Nephron (organoid): ENCODE measurements at regions not wholly inside any gene's neighbourhood (a gene's known extent, or its start where the extent isn't known, plus 50 kb on each side); places are given as distances from the start of the nearest gene placed in this dataset.
A peak's percentile ranks its signal among the peaks of the same experiment; 100 is the strongest.
"Not testable (repeated sequence)": the region's sequence is repeated elsewhere in the genome, so short reads cannot be mapped to it uniquely, and the experiment has no call there.

Source experiments
- H3K27ac Mint-ChIP-seq, 3 experiments: 2 replicates each; pipeline ENCODE4 v1.8.0; 2020; ENCODE audit warnings: mixed read lengths in 3 of 3, mild to moderate bottlenecking in 2 of 3, moderate library complexity in 1 of 3
- H3K27me3 Mint-ChIP-seq: 2 replicates; pipeline ENCODE4 v1.8.0; 2021; ENCODE audit warnings: low read depth, mild to moderate bottlenecking, moderate library complexity, mixed read lengths
- H3K36me3 Mint-ChIP-seq: 2 replicates; pipeline ENCODE4 v1.8.0; 2020; ENCODE audit warnings: low read depth, mixed read lengths
- H3K4me1 Mint-ChIP-seq: 2 replicates; pipeline ENCODE4 v1.8.0; 2020; ENCODE audit warnings: mixed read lengths
- H3K4me3 Mint-ChIP-seq, 3 experiments: 2 replicates each; pipeline ENCODE4 v1.8.0; 2020; ENCODE audit warnings: mild to moderate bottlenecking in 3 of 3, mixed read lengths in 3 of 3, moderate library complexity in 2 of 3
- H3K9me3 Mint-ChIP-seq: 2 replicates; pipeline ENCODE4 v1.8.0; 2020; ENCODE audit warnings: mixed read lengths
- CTCF ChIP-seq, 3 experiments: fragments of 200-600 bp; sonication (generic); IDR thresholded peaks; one replicate each; pipeline ENCODE4 v1.5.0; 2021; ENCODE audit warnings: antibody characterized with exemption in 3 of 3; ENCODE audit not compliant: unreplicated experiment in 3 of 3

DNA sequence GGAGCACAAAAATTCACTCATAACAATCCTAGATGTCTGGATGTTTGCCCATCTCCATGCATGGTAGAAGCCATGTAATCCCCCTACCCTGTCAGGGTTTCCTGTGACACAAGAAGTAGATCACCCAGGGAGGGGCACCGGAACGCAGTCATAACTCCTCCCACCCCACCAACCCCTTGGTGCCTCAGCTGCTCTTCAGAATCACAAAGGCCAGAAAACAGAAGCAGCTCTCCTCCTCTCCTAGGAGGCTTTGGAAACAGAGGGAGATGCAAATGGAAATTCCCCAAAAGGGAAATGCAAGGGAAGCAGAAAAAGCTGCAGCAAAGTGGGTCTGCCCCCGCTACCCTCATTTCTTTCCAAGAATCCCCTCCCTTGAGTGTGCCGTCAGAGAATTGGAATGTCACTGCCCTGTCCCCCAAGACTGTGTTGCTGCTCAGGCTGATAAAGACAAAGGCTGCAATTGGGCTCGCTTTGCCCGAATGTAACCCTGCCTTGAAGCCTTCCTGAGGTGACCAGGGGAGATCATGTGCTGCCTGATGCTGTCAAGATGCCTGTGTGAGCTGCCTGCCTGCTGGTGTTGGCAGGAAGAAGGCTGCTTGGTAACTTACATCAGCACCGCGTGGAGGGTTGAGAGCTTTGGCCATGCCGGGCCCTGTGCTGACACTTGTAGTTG, 65.5 kb upstream of the ABCA1 start:
- H3K9me3 Mint-ChIP-seq = no peaks in the 10 kb centered on the region
- no peaks in the 10 kb centered on the region for H3K36me3 Mint-ChIP-seq

DNA sequence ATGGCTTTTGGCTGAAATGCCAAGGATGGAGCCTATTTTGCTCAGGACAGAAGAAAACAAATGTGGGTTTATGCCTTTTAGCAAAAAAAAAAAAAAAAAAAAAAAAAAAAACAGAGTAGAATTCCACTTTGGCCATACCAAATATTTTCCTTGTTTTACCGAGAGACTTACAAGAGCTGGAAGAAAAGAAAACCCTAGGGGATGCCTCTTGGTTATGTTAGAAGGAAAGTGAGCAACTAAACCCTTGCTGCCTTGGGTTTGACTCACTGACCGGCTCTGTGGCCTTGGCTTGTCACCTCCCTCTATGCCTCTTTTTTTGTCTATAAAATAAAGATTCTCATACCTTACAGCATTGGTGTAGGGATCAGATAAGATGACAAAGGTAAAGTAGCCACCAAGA, 69.6 kb upstream of the ABCA1 start:
- Mint-ChIP-seq H3K9me3 (no peaks in the 10 kb centered on the region), H3K4me3 (no peak overlapping the region), H3K4me1 (peaks cover 32% of the 10 kb centered on the region), H3K27me3 (no peaks in the 10 kb centered on the region), H3K27ac (no peak overlapping the region), H3K36me3 (no peaks in the 10 kb centered on the region)
- no peak for TF ChIP-seq CTCF (IDR thresholded peaks at IDR 0.05; ENCODE audit: unreplicated experiment in 3 of 3)

More for the DNA sequence above, 65.5 kb upstream of the ABCA1 start:
- H3K27me3 Mint-ChIP-seq = peaks cover 8% of the 10 kb centered on the region
- H3K4me3 Mint-ChIP-seq = peak overlapping the region; percentile 63 to 92 (median 66)
- TF ChIP-seq CTCF (IDR thresholded peaks at IDR 0.05; ENCODE audit: unreplicated experiment in 3 of 3) = no peak
- peak overlapping the region; percentile 69 to 98 (median 77) for H3K27ac Mint-ChIP-seq
- peaks cover 53% of the 10 kb centered on the region for H3K4me1 Mint-ChIP-seq

GRCh38 chr9:104999136-104999535, 71.2 kb upstream of the ABCA1 start:
- no peaks in the 10 kb centered on the region for H3K36me3 Mint-ChIP-seq
- H3K9me3 Mint-ChIP-seq = no peaks in the 10 kb centered on the region
- no peaks in the 10 kb centered on the region for H3K27me3 Mint-ChIP-seq
- no peak overlapping the region for H3K27ac Mint-ChIP-seq
- peaks cover 16% of the 10 kb centered on the region for H3K4me1 Mint-ChIP-seq
- H3K4me3 Mint-ChIP-seq = no peak overlapping the region
- TF ChIP-seq CTCF (IDR thresholded peaks at IDR 0.05; ENCODE audit: unreplicated experiment in 3 of 3) = no peak

DNA sequence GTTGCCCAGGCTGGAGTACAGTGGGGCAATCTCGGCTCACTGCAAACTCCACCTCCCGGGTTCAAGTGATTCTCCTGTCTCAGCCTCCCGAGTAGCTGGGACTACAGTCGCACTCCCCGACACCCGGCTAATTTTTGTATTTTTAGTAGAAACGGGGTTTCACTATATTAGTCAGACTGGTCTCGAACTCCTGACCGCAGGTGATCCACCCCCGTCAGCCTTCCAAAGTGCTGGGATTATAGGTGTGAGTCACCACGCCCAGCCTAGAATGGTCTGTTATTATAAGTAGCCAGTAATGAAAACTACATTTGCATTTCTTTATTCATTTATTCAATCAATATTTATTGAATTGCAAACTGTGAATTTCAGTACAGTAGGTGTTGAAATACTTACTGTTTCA, 72.6 kb upstream of the ABCA1 start:
- H3K27ac Mint-ChIP-seq = not testable (repeated sequence)

DNA sequence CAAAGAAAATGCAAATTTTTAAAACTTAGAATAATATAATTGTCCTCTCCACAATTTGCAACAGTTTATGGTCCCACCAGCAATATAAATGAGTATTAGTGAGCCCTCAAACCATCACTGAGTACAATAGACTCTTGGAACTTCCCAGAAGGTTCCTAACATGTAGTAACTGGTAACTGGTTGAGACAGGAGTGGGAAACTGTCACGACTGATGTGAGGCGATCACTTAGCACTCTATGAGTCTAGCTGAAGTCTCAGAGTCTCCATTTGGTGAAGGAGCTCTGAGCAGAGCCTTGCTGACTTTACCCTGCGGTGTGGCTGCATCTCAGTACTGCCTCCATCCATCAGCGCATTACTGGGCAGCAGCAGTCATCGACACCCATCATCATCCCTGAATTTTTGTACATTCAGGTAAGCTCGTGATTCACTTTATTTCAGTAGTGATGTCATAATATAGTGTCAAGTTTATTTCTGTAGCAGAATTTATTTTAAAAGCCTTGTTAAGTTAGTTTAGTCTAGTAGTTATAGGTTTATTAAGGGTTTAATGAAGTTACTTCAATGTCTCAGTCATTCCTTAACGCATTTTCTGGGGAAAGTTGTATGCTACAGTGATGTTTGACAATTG, 76.6 kb upstream of the ABCA1 start:
- H3K27ac Mint-ChIP-seq = no peak overlapping the region
- H3K4me3 Mint-ChIP-seq = no peak overlapping the region
- H3K4me1 Mint-ChIP-seq = no peaks in the 10 kb centered on the region
- H3K27me3 Mint-ChIP-seq = no peaks in the 10 kb centered on the region
- no peak for TF ChIP-seq CTCF (IDR thresholded peaks at IDR 0.05; ENCODE audit: unreplicated experiment in 3 of 3)
- H3K9me3 Mint-ChIP-seq = no peaks in the 10 kb centered on the region
- no peaks in the 10 kb centered on the region for H3K36me3 Mint-ChIP-seq

More for the DNA sequence above, 72.6 kb upstream of the ABCA1 start:
- not testable (repeated sequence) for H3K4me3 Mint-ChIP-seq, H3K36me3 Mint-ChIP-seq, H3K9me3 Mint-ChIP-seq, H3K27me3 Mint-ChIP-seq
- peaks cover 14% of the 10 kb centered on the region for H3K4me1 Mint-ChIP-seq

- H3K36me3 Mint-ChIP-seq = no peaks in the 10 kb centered on the region
- no peak overlapping the region for H3K27ac Mint-ChIP-seq
- H3K9me3 Mint-ChIP-seq = no peaks in the 10 kb centered on the region
- H3K4me3 Mint-ChIP-seq = no peak overlapping the region
- H3K27me3 Mint-ChIP-seq = no peaks in the 10 kb centered on the region
- no peak for TF ChIP-seq CTCF (IDR thresholded peaks at IDR 0.05; ENCODE audit: unreplicated experiment in 3 of 3)
- no peaks in the 10 kb centered on the region for H3K4me1 Mint-ChIP-seq
Measured at GRCh38 chr9:105005186-105005585, 77.2 kb upstream of the ABCA1 start.
